ENCODE measurements at regions not wholly inside any gene's neighbourhood (a gene's known extent, or its start where the extent isn't known, plus 50 kb on each side); places are given as distances from the start of the nearest gene placed in this dataset.

DNA sequence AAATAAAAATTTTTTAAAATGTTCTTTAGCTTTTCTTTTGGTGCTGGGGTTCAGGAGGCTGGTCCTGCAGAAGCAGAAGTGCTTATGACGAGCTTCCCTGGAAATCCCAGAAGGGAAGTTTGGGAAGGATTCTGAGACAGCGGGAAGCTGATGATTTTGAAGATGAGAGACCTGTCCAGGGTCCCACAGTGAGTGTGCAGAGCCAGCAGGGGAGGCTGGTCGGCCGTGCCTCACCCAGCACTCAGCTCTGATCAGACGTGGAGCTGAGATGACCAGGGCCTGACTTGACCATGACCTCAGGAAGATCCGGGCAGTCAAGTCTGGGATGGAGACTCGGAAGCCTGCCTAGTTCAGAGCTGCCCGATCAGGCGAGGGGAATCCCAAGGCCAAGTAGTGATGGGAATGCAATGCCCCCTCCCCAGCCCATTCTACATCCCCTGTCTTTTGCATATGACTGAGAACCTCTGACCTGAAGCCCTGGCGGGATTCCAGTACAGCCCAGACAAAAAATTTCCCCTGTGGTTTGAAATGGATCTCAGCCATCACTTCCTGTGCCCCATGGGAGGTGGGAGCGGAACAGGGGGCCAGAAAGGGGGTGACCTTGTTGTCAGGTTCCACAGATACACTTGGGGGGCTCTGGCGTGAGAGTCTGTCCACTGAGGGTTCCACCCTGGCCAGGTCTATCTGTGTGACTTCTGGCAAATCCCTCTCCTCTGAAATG, 96.8 kb upstream of the RUNX3 start:
- no peaks in the 10 kb centered on the region for H3K9me3 ChIP-seq
- DNase-seq (no peak), ATAC-seq (no peak)
- no peak for TF ChIP-seq CTCF (IDR thresholded peaks at IDR 0.05)
- no peak for TF ChIP-seq POLR2A (IDR thresholded peaks at IDR 0.05)
- no peak overlapping the region for H3K4me3 ChIP-seq
- no peak overlapping the region for H3K27ac ChIP-seq
- intact Hi-C loops (cut with DNase I) = no loop called here
- no peaks in the 10 kb centered on the region for H3K4me1 ChIP-seq
- H3K36me3 ChIP-seq (replicated peaks in 1 of 2; ENCODE audit: insufficient read depth in 1 of 2, low read depth in 2 of 2) = no peaks in the 10 kb centered on the region
- no peaks in the 10 kb centered on the region for H3K27me3 ChIP-seq
- WGBS, 2 donors = 49 to 53% methylated on average over 6 to 12 of the region's 12 CpGs

DNA sequence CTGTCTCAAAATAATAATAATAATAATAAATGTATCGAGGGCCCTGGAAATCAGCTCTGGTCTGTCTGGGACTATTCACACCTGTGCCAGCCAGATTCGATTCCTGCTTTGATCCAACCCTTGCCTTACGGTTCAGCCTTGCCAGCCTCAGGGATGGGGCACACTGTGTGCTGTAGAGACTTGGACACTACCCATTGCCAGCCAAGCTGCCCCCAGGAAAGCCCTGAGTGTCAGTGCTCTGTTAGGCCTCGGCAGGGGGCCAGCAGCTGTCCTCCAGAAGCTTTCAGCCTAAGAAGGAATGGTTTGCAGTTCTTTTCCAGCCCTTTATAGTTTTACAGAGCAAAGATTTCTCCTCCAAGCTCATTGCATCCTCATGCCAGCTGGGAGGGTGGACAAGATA, 96.2 kb upstream of the RUNX3 start:
- 59 to 60% methylated on average over 1 to 4 of the region's 4 CpGs for WGBS, 2 donors
- DNase-seq (no peak), ATAC-seq (no peak)
- Histone ChIP-seq H3K27ac (no peak overlapping the region), H3K36me3 (replicated peaks in 1 of 2; ENCODE audit: insufficient read depth in 1 of 2, low read depth in 2 of 2) (no peaks in the 10 kb centered on the region), H3K27me3 (no peaks in the 10 kb centered on the region), H3K4me1 (no peaks in the 10 kb centered on the region), H3K9me3 (no peaks in the 10 kb centered on the region), H3K4me3 (no peak overlapping the region)
- intact Hi-C loops (cut with DNase I) = no loop called here
- TF ChIP-seq CTCF (IDR thresholded peaks at IDR 0.05) (no peak), POLR2A (IDR thresholded peaks at IDR 0.05) (no peak)

DNA sequence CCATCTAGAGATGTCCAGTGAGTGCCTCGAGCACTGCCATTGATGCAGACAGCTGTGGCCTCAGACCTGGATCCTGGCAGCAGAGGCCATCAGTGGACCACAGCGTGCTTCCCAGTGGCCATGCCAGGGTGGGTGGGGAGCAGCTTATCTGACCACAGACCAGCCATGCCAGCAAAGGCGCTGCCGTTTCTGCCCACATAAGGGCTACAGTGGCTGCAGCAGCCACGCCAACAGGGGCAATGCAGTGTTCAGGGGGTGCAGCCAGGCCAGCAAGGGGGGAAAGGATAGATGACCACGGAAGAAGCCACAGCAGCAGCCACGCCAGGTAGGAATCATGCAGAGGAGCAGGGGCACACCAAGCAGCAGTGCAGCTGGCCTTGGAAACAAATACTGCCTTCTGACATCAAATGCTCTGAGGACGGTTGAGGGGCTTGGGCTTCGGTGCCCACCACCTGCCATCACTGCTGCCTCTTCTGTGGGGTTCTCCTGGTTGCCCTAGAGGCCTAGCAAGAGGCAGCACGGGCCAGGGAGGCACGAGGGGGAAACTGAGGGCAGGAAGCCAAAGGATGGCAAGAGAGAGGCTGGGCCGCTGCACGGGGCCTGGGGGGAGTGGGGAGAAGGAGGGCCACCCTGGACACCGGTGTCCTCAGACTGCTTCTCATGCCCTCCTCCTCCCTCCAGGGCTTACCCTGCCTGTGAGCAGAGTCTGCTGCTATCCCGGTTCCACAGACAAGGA, 94.7 kb upstream of the RUNX3 start:
- Histone ChIP-seq H3K4me3 (no peak overlapping the region), H3K9me3 (no peaks in the 10 kb centered on the region), H3K36me3 (replicated peaks in 1 of 2; ENCODE audit: insufficient read depth in 1 of 2, low read depth in 2 of 2) (no peaks in the 10 kb centered on the region), H3K27me3 (no peaks in the 10 kb centered on the region), H3K4me1 (no peaks in the 10 kb centered on the region), H3K27ac (no peak overlapping the region)
- WGBS, 2 donors = 68 to 70% methylated on average over 12 to 15 of the region's 15 CpGs
- intact Hi-C loops (cut with DNase I) = no loop called here
- TF ChIP-seq CTCF (IDR thresholded peaks at IDR 0.05) (no peak), POLR2A (IDR thresholded peaks at IDR 0.05) (no peak)
- DNase-seq = no peak
- no peak for ATAC-seq

GRCh38 chr1:25023826-25024225, 93.8 kb upstream of the RUNX3 start:
- ATAC-seq (no peak), DNase-seq (no peak)
- H3K27me3 ChIP-seq = no peaks in the 10 kb centered on the region
- no peak overlapping the region for H3K27ac ChIP-seq
- no peak overlapping the region for H3K4me3 ChIP-seq
- H3K36me3 ChIP-seq (replicated peaks in 1 of 2; ENCODE audit: insufficient read depth in 1 of 2, low read depth in 2 of 2) = no peaks in the 10 kb centered on the region
- intact Hi-C loops (cut with DNase I) = no loop called here
- TF ChIP-seq CTCF (IDR thresholded peaks at IDR 0.05) (no peak), POLR2A (IDR thresholded peaks at IDR 0.05) (no peak)
- 74 to 81% methylated on average over 5 of the region's 5 CpGs for WGBS, 2 donors
- H3K4me1 ChIP-seq = no peaks in the 10 kb centered on the region
- H3K9me3 ChIP-seq = no peaks in the 10 kb centered on the region
